ENCODE measurements at regions not wholly inside any gene's neighbourhood (a gene's known extent, or its start where the extent isn't known, plus 50 kb on each side); places are given as distances from the start of the nearest gene placed in this dataset.

DNA sequence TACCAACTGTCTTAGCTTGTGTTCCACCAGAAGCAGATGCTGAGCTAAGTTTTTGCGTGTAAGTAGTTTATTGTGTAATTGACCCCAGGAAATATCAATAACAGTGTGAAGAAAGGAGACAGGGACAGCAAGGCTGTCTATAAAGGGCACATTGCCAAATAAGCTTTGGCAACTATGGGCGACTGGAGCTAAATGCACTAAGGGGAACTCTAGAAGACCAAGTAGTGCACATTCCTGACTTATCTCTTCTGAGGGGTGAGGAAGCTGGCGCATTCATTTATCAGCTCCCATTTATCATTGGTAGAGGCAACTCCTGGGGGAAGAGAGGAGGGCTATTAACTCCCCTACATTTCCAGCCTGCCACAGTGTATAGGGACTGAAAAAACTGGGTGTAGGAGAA is 135.0 kb downstream of the DLEU7 start:
- Histone ChIP-seq H3K79me2 (ENCODE audit: insufficient read depth, low read length) (no peaks in the 10 kb centered on the region), H3K9me3 (ENCODE audit: control insufficient read depth, low read depth, low read length) (no peaks in the 10 kb centered on the region), H2AFZ (ENCODE audit: low read length) (no peak overlapping the region), H2AK5ac (ENCODE audit: insufficient read length, low read length) (no peak overlapping the region), H2BK12ac (ENCODE audit: insufficient read length, low read depth, low read length) (no peak overlapping the region), H3K27me3 (ENCODE audit: insufficient read depth, low read length) (no peaks in the 10 kb centered on the region), H3K4me1 (ENCODE audit: insufficient read depth, low read length) (no peaks in the 10 kb centered on the region), H3K14ac (ENCODE audit: insufficient read depth, low read length) (no peak overlapping the region), H3K4me2 (ENCODE audit: insufficient read depth, insufficient read length, low read length) (no peak overlapping the region), H2BK20ac (ENCODE audit: low read depth, low read length, poor library complexity, severe bottlenecking) (no peak overlapping the region), H3T11ph (ENCODE audit: low read length) (no peak overlapping the region), H4K91ac (ENCODE audit: insufficient read length, low read depth, low read length) (no peak overlapping the region), H3K27ac (ENCODE audit: insufficient read length, low read depth, low read length) (no peak overlapping the region), H3K56ac (ENCODE audit: insufficient read length, low read depth, low read length) (no peak overlapping the region), H3K4ac (ENCODE audit: low read depth, low read length) (no peak overlapping the region), H3K79me1 (ENCODE audit: insufficient read depth, low read depth, low read length, poor library complexity, severe bottlenecking) (no peaks in the 10 kb centered on the region), H4K5ac (ENCODE audit: insufficient read length, low read depth, low read length) (no peak overlapping the region), H3K9ac (ENCODE audit: extremely low read depth, insufficient read length, low read length) (no peak overlapping the region), H4K8ac (replicated peaks; ENCODE audit: insufficient read length, low read depth, low read length) (no peak overlapping the region), H2BK5ac (ENCODE audit: insufficient read length, low read length) (no peak overlapping the region), H2BK120ac (ENCODE audit: low read depth, low read length, poor library complexity, severe bottlenecking) (no peak overlapping the region), H2BK15ac (ENCODE audit: low read depth, low read length) (no peak overlapping the region), H4K20me1 (ENCODE audit: control insufficient read depth, insufficient read depth, insufficient read length) (no peaks in the 10 kb centered on the region), H3K18ac (ENCODE audit: insufficient read length, low read depth, low read length) (no peak overlapping the region), H3K23ac (ENCODE audit: insufficient read length, low read depth, low read length) (no peak overlapping the region), H3K23me2 (ENCODE audit: insufficient read length, low read depth, low read length, poor library complexity, severe bottlenecking) (no peaks in the 10 kb centered on the region)
- Mint-ChIP-seq H3K27me3 (ENCODE audit: low read depth) (no peaks in the 10 kb centered on the region), H3K27ac (no peak overlapping the region), H3K4me1 (peaks cover 6% of the 10 kb centered on the region in 2 experiments), H3K36me3 (ENCODE audit: insufficient read depth in 1 of 3, low read depth in 3 of 3) (no peaks in the 10 kb centered on the region; a peak in 1 of 7 replicates), H3K9me3 (no peaks in the 10 kb centered on the region), H3K4me3 (no peak overlapping the region)
- no peak for DNase-seq
- TF ChIP-seq, protein P1, sequence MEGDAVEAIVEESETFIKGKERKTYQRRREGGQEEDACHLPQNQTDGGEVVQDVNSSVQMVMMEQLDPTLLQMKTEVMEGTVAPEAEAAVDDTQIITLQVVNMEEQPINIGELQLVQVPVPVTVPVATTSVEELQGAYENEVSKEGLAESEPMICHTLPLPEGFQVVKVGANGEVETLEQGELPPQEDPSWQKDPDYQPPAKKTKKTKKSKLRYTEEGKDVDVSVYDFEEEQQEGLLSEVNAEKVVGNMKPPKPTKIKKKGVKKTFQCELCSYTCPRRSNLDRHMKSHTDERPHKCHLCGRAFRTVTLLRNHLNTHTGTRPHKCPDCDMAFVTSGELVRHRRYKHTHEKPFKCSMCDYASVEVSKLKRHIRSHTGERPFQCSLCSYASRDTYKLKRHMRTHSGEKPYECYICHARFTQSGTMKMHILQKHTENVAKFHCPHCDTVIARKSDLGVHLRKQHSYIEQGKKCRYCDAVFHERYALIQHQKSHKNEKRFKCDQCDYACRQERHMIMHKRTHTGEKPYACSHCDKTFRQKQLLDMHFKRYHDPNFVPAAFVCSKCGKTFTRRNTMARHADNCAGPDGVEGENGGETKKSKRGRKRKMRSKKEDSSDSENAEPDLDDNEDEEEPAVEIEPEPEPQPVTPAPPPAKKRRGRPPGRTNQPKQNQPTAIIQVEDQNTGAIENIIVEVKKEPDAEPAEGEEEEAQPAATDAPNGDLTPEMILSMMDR (conservative IDR thresholded peaks at IDR 0.05), result no peak
- WGBS (ENCODE audit: extremely low coverage, insufficient read length, low lambda C conversion rate), result no CpG with 5 or more reads among the region's 3 CpGs

Data from H9 (cell line).